Loucy (cell line): ENCODE measurements at regions not wholly inside any gene's neighbourhood (a gene's known extent, or its start where the extent isn't known, plus 50 kb on each side); places are given as distances from the start of the nearest gene placed in this dataset.

Source experiments
- H2AFZ ChIP-seq: fragments of 200-600 bp; sonication (generic); 2 replicates; pipeline ENCODE4 v1.6.0; 2016; ENCODE audit warnings: antibody characterized with exemption, mild to moderate bottlenecking, low read length, moderate library complexity
- H3F3A ChIP-seq: fragments of 200-600 bp; 2 replicates; pipeline ENCODE4 v1.6.0; 2016; ENCODE audit warnings: antibody characterized with exemption, low read depth, mild to moderate bottlenecking
- H3K27me3 ChIP-seq: fragments of 200-600 bp; sonication (generic); 2 replicates; pipeline ENCODE4 v1.6.1; 2014; ENCODE audit warnings: low read length, mild to moderate bottlenecking; ENCODE audit not compliant: insufficient read depth, poor library complexity, severe bottlenecking
- H3K36me3 ChIP-seq: fragments of 200-600 bp; sonication (generic); 2 replicates; pipeline ENCODE4 v1.6.1; 2016; ENCODE audit warnings: low read length; ENCODE audit not compliant: insufficient read depth
- H3K4me1 ChIP-seq: fragments of 200-600 bp; sonication (generic); 2 replicates; pipeline ENCODE4 v1.5.1; 2014; ENCODE audit warnings: low read length, mild to moderate bottlenecking; ENCODE audit not compliant: insufficient read depth, poor library complexity, severe bottlenecking
- H3K4me2 ChIP-seq: fragments of 200-600 bp; sonication (generic); 2 replicates; pipeline ENCODE4 v1.6.0; 2014; ENCODE audit warnings: antibody characterized with exemption, low read length, low read depth, mild to moderate bottlenecking; ENCODE audit not compliant: poor library complexity, severe bottlenecking
- H3K4me3 ChIP-seq: fragments of 200-600 bp; sonication (generic); 2 replicates; pipeline ENCODE4 v1.5.1; 2014; ENCODE audit warnings: low read length, mild to moderate bottlenecking, mixed read lengths; ENCODE audit not compliant: poor library complexity, severe bottlenecking
- H3K79me2 ChIP-seq: fragments of 200-600 bp; sonication (generic); 2 replicates; pipeline ENCODE4 v1.6.1; 2014; ENCODE audit warnings: low read length; ENCODE audit not compliant: insufficient read depth
- H3K9ac ChIP-seq: fragments of 200-600 bp; sonication (generic); 2 replicates; pipeline ENCODE4 v1.6.0; 2014; ENCODE audit warnings: mild to moderate bottlenecking, low read depth, low read length, moderate library complexity; ENCODE audit not compliant: poor library complexity, severe bottlenecking
- H3K9me2 ChIP-seq: fragments of 200-600 bp; sonication (generic); replicated peaks from 2 replicates; pipeline ENCODE4 v1.6.1; 2016; ENCODE audit warnings: low read depth, low read length, mixed read lengths
- H3K9me3 ChIP-seq: fragments of 200-600 bp; sonication (generic); 2 replicates; pipeline ENCODE4 v1.6.1; 2014; ENCODE audit warnings: mild to moderate bottlenecking, antibody characterized with exemption, low read length, low read depth; ENCODE audit not compliant: insufficient read depth
- H4K20me1 ChIP-seq: fragments of 200-600 bp; sonication (generic); 2 replicates; pipeline ENCODE4 v1.6.0; 2014; ENCODE audit warnings: antibody characterized with exemption, low read length, mild to moderate bottlenecking; ENCODE audit not compliant: insufficient read depth, poor library complexity, severe bottlenecking
- CTCF ChIP-seq: fragments of 200-600 bp; sonication (generic); conservative IDR thresholded peaks from 2 replicates; pipeline ENCODE4 v1.5.1; 2014; ENCODE audit warnings: mild to moderate bottlenecking, antibody characterized with exemption, low read length
- EZH2phosphoT487 ChIP-seq: fragments of 200-600 bp; IDR thresholded peaks from 2 replicates; pipeline ENCODE4 v1.6.1; 2018; ENCODE audit warnings: antibody characterized with exemption, mild to moderate bottlenecking, moderate library complexity, borderline replicate concordance

DNA sequence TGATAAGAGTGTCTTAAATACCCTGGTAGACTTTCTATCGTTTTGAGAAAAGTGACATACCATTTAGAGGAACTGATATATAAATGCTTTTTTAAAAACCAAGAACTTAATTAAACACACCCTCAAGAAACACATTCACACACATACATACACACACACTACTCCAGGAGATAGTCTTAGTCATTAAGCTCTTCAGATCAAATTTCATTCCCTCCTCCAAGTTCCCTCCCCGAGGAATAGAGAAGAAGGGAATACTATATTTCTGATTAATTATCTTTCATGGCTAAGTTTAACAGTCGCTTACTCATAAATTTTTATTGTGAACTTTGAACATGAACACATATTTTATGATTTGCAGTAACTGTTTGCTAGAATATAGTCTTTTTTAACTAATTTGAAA lies 1109.5 kb downstream of the SLITRK1 start:
- Histone ChIP-seq H3K79me2 (no peaks in the 10 kb centered on the region), H3K4me1 (no peaks in the 10 kb centered on the region), H2AFZ (no peak overlapping the region), H3K9me3 (no peaks in the 10 kb centered on the region), H3K4me2 (no peak overlapping the region), H3F3A (no peaks in the 10 kb centered on the region), H3K4me3 (no peak overlapping the region), H3K36me3 (no peaks in the 10 kb centered on the region), H4K20me1 (no peaks in the 10 kb centered on the region), H3K9ac (no peak overlapping the region), H3K27me3 (no peaks in the 10 kb centered on the region), H3K9me2 (no peaks in the 10 kb centered on the region)
- TF ChIP-seq CTCF (no peak), EZH2phosphoT487 (no peak)

- no peak overlapping the region for H3K4me2 ChIP-seq
- no peaks in the 10 kb centered on the region for H3K36me3 ChIP-seq
- no peaks in the 10 kb centered on the region for H3K9me3 ChIP-seq
- H3K9me2 ChIP-seq: no peaks in the 10 kb centered on the region
- H3K9ac ChIP-seq: no peak overlapping the region
- no peaks in the 10 kb centered on the region for H3F3A ChIP-seq
- no peak overlapping the region for H2AFZ ChIP-seq
- no peaks in the 10 kb centered on the region for H3K4me1 ChIP-seq
- no peaks in the 10 kb centered on the region for H3K27me3 ChIP-seq
- no peaks in the 10 kb centered on the region for H4K20me1 ChIP-seq
- no peak overlapping the region for H3K4me3 ChIP-seq
- no peaks in the 10 kb centered on the region for H3K79me2 ChIP-seq
- TF ChIP-seq EZH2phosphoT487: no peak
- no peak for TF ChIP-seq CTCF
These were observed 1115.4 kb downstream of the SLITRK1 start for GRCh38 chr13:82766732-82767321.

DNA sequence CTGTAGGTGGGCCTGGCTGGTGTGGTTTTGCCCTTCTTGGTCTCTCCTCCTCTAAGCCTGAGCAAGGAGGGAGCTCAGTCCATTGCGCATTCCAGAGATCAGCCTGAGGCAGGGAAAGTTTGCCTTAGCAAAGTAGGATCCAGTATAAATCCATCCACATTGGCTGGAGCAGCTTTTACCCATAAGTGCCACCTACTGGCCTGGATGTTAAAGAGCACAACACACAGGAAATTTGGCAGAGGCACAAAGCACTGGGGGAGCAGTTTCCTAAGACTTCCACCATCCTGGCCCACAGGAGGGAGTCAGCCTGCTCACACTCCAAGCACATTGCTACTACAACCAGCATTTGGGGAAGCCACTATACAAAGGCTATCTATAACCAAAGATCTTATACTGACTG lies 1124.2 kb downstream of the SLITRK1 start:
- Histone ChIP-seq H3K9me2 (no peaks in the 10 kb centered on the region), H3K9me3 (no peaks in the 10 kb centered on the region), H3F3A (no peaks in the 10 kb centered on the region), H3K27me3 (no peaks in the 10 kb centered on the region), H3K4me2 (no peak overlapping the region), H3K79me2 (no peaks in the 10 kb centered on the region), H2AFZ (no peak overlapping the region), H3K4me1 (no peaks in the 10 kb centered on the region), H3K36me3 (no peaks in the 10 kb centered on the region), H4K20me1 (no peaks in the 10 kb centered on the region), H3K9ac (no peak overlapping the region), H3K4me3 (no peak overlapping the region)
- TF ChIP-seq CTCF (peak; percentile 61), EZH2phosphoT487 (no peak)
